Hepatocyte (in vitro differentiated cells): ENCODE measurements at regions not wholly inside any gene's neighbourhood (a gene's known extent, or its start where the extent isn't known, plus 50 kb on each side); places are given as distances from the start of the nearest gene placed in this dataset.

ENCODE experiments used
- DNase-seq: peaks from one replicate; pipeline ENCODE4 v3.0.0-alpha.2; 2016; ENCODE audit warnings: low spot score
- H2AFZ ChIP-seq: fragments of 200-600 bp; sonication (generic); 2 replicates; pipeline ENCODE4 v1.6.0; 2016; ENCODE audit warnings: antibody characterized with exemption, mild to moderate bottlenecking
- H3K27ac ChIP-seq: fragments of 200-600 bp; sonication (generic); 2 replicates; pipeline ENCODE4 v1.5.1; 2016; ENCODE audit warnings: mild to moderate bottlenecking
- H3K27me3 ChIP-seq: fragments of 200-600 bp; sonication (generic); 2 replicates; pipeline ENCODE4 v1.6.1; 2016
- H3K36me3 ChIP-seq: fragments of 200-600 bp; sonication (generic); replicated peaks from 2 replicates; pipeline ENCODE4 v1.5.1; 2016; ENCODE audit warnings: low read depth; ENCODE audit not compliant: insufficient read depth
- H3K4me1 ChIP-seq: fragments of 200-600 bp; sonication (generic); 2 replicates; pipeline ENCODE4 v1.5.1; 2016; ENCODE audit warnings: mild to moderate bottlenecking, moderate library complexity; ENCODE audit not compliant: insufficient read depth
- H3K4me2 ChIP-seq: fragments of 200-600 bp; sonication (generic); 2 replicates; pipeline ENCODE4 v1.6.0; 2016
- H3K4me3 ChIP-seq: fragments of 200-600 bp; sonication (generic); 2 replicates; pipeline ENCODE4 v1.5.1; 2016; ENCODE audit warnings: mild to moderate bottlenecking
- H3K79me2 ChIP-seq: fragments of 200-600 bp; sonication (generic); 2 replicates; pipeline ENCODE4 v1.6.0; 2017; ENCODE audit warnings: mild to moderate bottlenecking
- H3K9me2 ChIP-seq: fragments of 200-600 bp; sonication (generic); replicated peaks from 2 replicates; pipeline ENCODE4 v1.6.0; 2017; ENCODE audit warnings: mild to moderate bottlenecking; ENCODE audit not compliant: insufficient read depth
- H3K9me3 ChIP-seq: fragments of 200-600 bp; sonication (generic); 2 replicates; pipeline ENCODE4 v1.5.1; 2016; ENCODE audit warnings: low read depth, mild to moderate bottlenecking
- H4K20me1 ChIP-seq: fragments of 200-600 bp; sonication (generic); 2 replicates; pipeline ENCODE4 v1.6.0; 2016; ENCODE audit warnings: mild to moderate bottlenecking; ENCODE audit not compliant: insufficient read depth, poor library complexity, severe bottlenecking
- CTCF ChIP-seq: fragments of 200-600 bp; sonication (generic); IDR thresholded peaks from 2 replicates; pipeline ENCODE4 v1.5.1; 2016; ENCODE audit warnings: antibody characterized with exemption, mild to moderate bottlenecking; ENCODE audit not compliant: poor library complexity
- EZH2 ChIP-seq: fragments of 200-600 bp; sonication (generic); IDR thresholded peaks from 2 replicates; pipeline ENCODE4 v1.6.1; 2016; ENCODE audit warnings: antibody characterized with exemption, mild to moderate bottlenecking, borderline replicate concordance
- EZH2phosphoT487 ChIP-seq: fragments of 200-600 bp; sonication (generic); IDR thresholded peaks from one replicate; pipeline ENCODE4 v1.6.1; 2018; ENCODE audit warnings: antibody characterized with exemption, mild to moderate bottlenecking, low read depth, moderate library complexity; ENCODE audit not compliant: unreplicated experiment, severe bottlenecking
- WGBS: methylation state at CpG from one replicate; pipeline ENCODE4 v1.1.6; 2016; ENCODE audit warnings: low lambda C conversion rate; ENCODE audit errors: missing lambda C conversion rate; 5-methylcytosine and 5-hydroxymethylcytosine counted together

- Histone ChIP-seq H3K79me2 (no peaks in the 10 kb centered on the region), H3K27ac (no peak overlapping the region), H4K20me1 (no peaks in the 10 kb centered on the region), H2AFZ (no peak overlapping the region), H3K4me3 (no peak overlapping the region), H3K4me1 (no peaks in the 10 kb centered on the region), H3K9me2 (no peaks in the 10 kb centered on the region), H3K36me3 (no peaks in the 10 kb centered on the region), H3K27me3 (no peaks in the 10 kb centered on the region), H3K9me3 (no peaks in the 10 kb centered on the region), H3K4me2 (no peak overlapping the region)
- no peak for DNase-seq
- 91% methylated on average over 2 of the region's 2 CpGs for WGBS
- TF ChIP-seq EZH2phosphoT487: no peak
- TF ChIP-seq CTCF: no peak
- no peak for TF ChIP-seq EZH2
Measured at GRCh38 chr15:85927931-85928537, 133.3 kb upstream of the KLHL25 start.

GRCh38 chr15:85929786-85930185, 135.1 kb upstream of the KLHL25 start:
- WGBS: 84% methylated on average over 1 of the region's 1 CpG
- DNase-seq: no peak
- H3K4me3 ChIP-seq: no peak overlapping the region
- H3K36me3 ChIP-seq: no peaks in the 10 kb centered on the region
- H2AFZ ChIP-seq: no peak overlapping the region
- no peaks in the 10 kb centered on the region for H3K27me3 ChIP-seq
- TF ChIP-seq EZH2 (no peak), CTCF (no peak), EZH2phosphoT487 (no peak)
- H3K27ac ChIP-seq: peak overlapping the region; percentile 7
- no peaks in the 10 kb centered on the region for H3K4me1 ChIP-seq
- H3K4me2 ChIP-seq: no peak overlapping the region
- no peaks in the 10 kb centered on the region for H3K9me2 ChIP-seq
- no peaks in the 10 kb centered on the region for H3K79me2 ChIP-seq
- H3K9me3 ChIP-seq: no peaks in the 10 kb centered on the region
- H4K20me1 ChIP-seq: no peaks in the 10 kb centered on the region

GRCh38 chr15:85932391-85932790, 137.7 kb upstream of the KLHL25 start:
- Histone ChIP-seq H3K4me1 (no peaks in the 10 kb centered on the region), H3K9me2 (no peaks in the 10 kb centered on the region), H3K36me3 (no peaks in the 10 kb centered on the region), H2AFZ (no peak overlapping the region), H3K4me2 (no peak overlapping the region), H4K20me1 (no peaks in the 10 kb centered on the region), H3K79me2 (no peaks in the 10 kb centered on the region), H3K4me3 (no peak overlapping the region), H3K27ac (no peak overlapping the region), H3K9me3 (no peaks in the 10 kb centered on the region), H3K27me3 (no peaks in the 10 kb centered on the region)
- DNase-seq: no peak
- TF ChIP-seq EZH2 (no peak), EZH2phosphoT487 (no peak), CTCF (no peak)
- WGBS: 81% methylated on average over 1 of the region's 1 CpG

DNA sequence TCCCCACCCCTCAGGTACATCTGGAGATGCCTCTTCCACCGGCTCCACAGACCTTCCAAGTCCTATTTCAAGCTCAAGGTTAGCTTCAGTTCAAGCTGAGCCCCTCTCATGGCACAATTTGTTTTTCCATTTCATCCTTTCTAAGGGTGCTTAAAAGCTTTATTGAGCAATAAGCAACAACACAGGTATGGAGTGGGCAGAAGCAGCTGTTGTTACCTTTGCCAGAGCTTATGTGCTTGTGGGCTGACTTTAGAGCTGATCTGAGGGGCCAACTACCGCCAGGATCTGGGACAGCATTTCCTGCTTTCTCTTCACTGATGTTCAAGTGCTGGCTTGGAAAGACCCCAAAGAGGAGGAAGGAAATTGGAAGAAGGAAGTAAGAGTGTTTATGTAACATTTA, 140.0 kb upstream of the KLHL25 start:
- Histone ChIP-seq H3K9me3 (no peaks in the 10 kb centered on the region), H3K9me2 (no peaks in the 10 kb centered on the region), H3K4me3 (no peak overlapping the region), H4K20me1 (no peaks in the 10 kb centered on the region), H3K27me3 (no peaks in the 10 kb centered on the region), H3K36me3 (no peaks in the 10 kb centered on the region), H3K4me1 (no peaks in the 10 kb centered on the region), H3K4me2 (no peak overlapping the region), H3K79me2 (no peaks in the 10 kb centered on the region), H3K27ac (no peak overlapping the region), H2AFZ (no peak overlapping the region)
- DNase-seq: no peak
- TF ChIP-seq CTCF (no peak), EZH2phosphoT487 (no peak), EZH2 (no peak)
- WGBS: 35% methylated on average over 2 of the region's 2 CpGs
